ENCODE measurements at regions not wholly inside any gene's neighbourhood (a gene's known extent, or its start where the extent isn't known, plus 50 kb on each side); places are given as distances from the start of the nearest gene placed in this dataset.

DNA sequence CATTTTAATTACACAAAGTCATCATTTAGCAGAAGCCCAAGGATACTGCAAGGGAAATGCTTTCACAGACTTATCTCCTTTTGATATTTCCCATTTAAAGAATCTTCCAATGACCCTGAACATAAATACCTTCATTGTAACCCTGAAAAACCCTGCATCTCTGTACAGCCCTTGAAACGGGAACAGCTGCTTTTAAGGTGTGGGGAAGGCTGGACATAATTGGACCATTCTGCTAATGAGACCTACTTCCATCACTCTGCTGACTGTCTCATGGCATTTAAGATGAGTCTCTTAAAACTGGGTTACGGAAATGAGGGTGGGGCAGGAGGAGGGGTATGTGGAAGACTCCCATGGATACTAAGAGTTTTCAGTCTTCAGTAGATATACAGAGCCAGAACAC lies 485.8 kb downstream of the BRINP1 start:
- TF ChIP-seq ISL1 (CRISPR knock-in tag; IDR thresholded peaks at IDR 0.05) (no peak), PPARA (CRISPR knock-in tag; IDR thresholded peaks at IDR 0.05; ENCODE audit: borderline replicate concordance) (no peak), CSDC2 (CRISPR knock-in tag; IDR thresholded peaks at IDR 0.05) (no peak), ARNTL (CRISPR knock-in tag; IDR thresholded peaks at IDR 0.05; ENCODE audit: borderline replicate concordance, low read depth) (no peak), ZFP30 (CRISPR knock-in tag; IDR thresholded peaks at IDR 0.05) (no peak), TOX (CRISPR knock-in tag; IDR thresholded peaks at IDR 0.05; ENCODE audit: borderline replicate concordance) (no peak)
